B cell (primary cell): ENCODE measurements at regions not wholly inside any gene's neighbourhood (a gene's known extent, or its start where the extent isn't known, plus 50 kb on each side); places are given as distances from the start of the nearest gene placed in this dataset.

Source experiments
- EZH2 ChIP-seq: IDR thresholded peaks from 2 replicates; pipeline ENCODE4 v1.6.1; 2012; ENCODE audit warnings: borderline replicate concordance, low read depth, mild to moderate bottlenecking, moderate library complexity, low read length; ENCODE audit not compliant: insufficient read depth, poor library complexity, severe bottlenecking
- TF ChIP-seq, protein P1 (sequence below): fragments of 200-600 bp; IDR thresholded peaks from one replicate; pipeline ENCODE4 v1.8.0; 2022; ENCODE audit warnings: antibody characterized with exemption, mild to moderate bottlenecking

DNA sequence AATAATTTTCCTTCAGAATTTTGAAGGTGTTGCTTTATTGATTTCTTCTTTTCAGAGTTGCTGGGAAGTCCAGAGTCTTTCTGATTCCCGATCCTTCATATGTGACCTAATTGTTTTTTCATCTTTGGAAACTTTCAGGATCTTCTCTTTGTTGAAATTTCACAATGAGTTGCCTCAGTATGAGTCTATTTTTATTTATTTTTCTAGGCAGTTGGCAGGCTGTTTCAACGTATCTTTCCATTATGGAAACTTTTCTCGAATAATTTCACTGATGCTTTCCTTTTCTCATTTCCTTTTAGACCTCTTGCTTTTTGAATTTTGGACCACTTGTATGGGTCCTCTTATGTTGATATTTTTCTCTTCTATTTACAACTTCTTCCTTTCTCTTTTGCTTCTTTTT is 354.3 kb downstream of the TGFB2 start:
- TF ChIP-seq, protein P1, sequence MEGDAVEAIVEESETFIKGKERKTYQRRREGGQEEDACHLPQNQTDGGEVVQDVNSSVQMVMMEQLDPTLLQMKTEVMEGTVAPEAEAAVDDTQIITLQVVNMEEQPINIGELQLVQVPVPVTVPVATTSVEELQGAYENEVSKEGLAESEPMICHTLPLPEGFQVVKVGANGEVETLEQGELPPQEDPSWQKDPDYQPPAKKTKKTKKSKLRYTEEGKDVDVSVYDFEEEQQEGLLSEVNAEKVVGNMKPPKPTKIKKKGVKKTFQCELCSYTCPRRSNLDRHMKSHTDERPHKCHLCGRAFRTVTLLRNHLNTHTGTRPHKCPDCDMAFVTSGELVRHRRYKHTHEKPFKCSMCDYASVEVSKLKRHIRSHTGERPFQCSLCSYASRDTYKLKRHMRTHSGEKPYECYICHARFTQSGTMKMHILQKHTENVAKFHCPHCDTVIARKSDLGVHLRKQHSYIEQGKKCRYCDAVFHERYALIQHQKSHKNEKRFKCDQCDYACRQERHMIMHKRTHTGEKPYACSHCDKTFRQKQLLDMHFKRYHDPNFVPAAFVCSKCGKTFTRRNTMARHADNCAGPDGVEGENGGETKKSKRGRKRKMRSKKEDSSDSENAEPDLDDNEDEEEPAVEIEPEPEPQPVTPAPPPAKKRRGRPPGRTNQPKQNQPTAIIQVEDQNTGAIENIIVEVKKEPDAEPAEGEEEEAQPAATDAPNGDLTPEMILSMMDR: no peak
- TF ChIP-seq EZH2: no peak
